DND-41 (cell line): ENCODE measurements at regions not wholly inside any gene's neighbourhood (a gene's known extent, or its start where the extent isn't known, plus 50 kb on each side); places are given as distances from the start of the nearest gene placed in this dataset.

Experiments
- ATAC-seq: fragments of 200-7000 bp; cut with Tn5 transposase; 3 replicates; pipeline ENCODE4 v1.9.1; 2021; ENCODE audit warnings: low read depth; ENCODE audit not compliant: insufficient read depth
- DNase-seq: peaks from one replicate; pipeline ENCODE4 v3.0.0-alpha.2; 2020
- H2AFZ ChIP-seq: 2 replicates; pipeline ENCODE4 v1.6.0; 2012; ENCODE audit warnings: low read depth, low read length
- H3K27ac ChIP-seq: 2 replicates; pipeline ENCODE4 v1.5.1; 2012; ENCODE audit warnings: low read length, inconsistent platforms
- H3K27me3 ChIP-seq: fragments of 200-600 bp; sonication (generic); 2 replicates; pipeline ENCODE4 v1.6.0; 2012; ENCODE audit warnings: low read length, mild to moderate bottlenecking, inconsistent platforms; ENCODE audit not compliant: insufficient read depth, poor library complexity
- H3K36me3 ChIP-seq: 2 replicates; pipeline ENCODE4 v1.5.1; 2012; ENCODE audit warnings: low read length, inconsistent platforms; ENCODE audit not compliant: insufficient read depth
- H3K4me1 ChIP-seq: 2 replicates; pipeline ENCODE4 v1.5.1; 2012; ENCODE audit warnings: mild to moderate bottlenecking, low read length; ENCODE audit not compliant: insufficient read depth
- H3K4me2 ChIP-seq: 2 replicates; pipeline ENCODE4 v1.6.0; 2012; ENCODE audit warnings: mild to moderate bottlenecking, moderate library complexity, low read length, inconsistent platforms; ENCODE audit not compliant: insufficient read depth
- H3K4me3 ChIP-seq, 2 experiments: fragments of 200-600 bp in 1 of 2; shearing (Covaris generic) in 1 of 2; 2 replicates each; pipeline ENCODE4 v1.5.1; 2012 to 2016; ENCODE audit warnings: inconsistent platforms in 2 of 2, low read length in 2 of 2, mild to moderate bottlenecking in 2 of 2, low read depth in 1 of 2, moderate library complexity in 1 of 2
- H3K79me2 ChIP-seq: 2 replicates; pipeline ENCODE4 v1.6.0; 2012; ENCODE audit warnings: low read length, inconsistent platforms; ENCODE audit not compliant: insufficient read depth
- H3K9ac ChIP-seq: 2 replicates; pipeline ENCODE4 v1.6.0; 2012; ENCODE audit warnings: low read depth, mild to moderate bottlenecking, inconsistent platforms, low read length, moderate library complexity
- H3K9me3 ChIP-seq: 2 replicates; pipeline ENCODE4 v1.5.1; 2012; ENCODE audit warnings: low read length, moderate library complexity, mild to moderate bottlenecking, inconsistent platforms; ENCODE audit not compliant: insufficient read depth, severe bottlenecking
- H4K20me1 ChIP-seq: 2 replicates; pipeline ENCODE4 v1.6.0; 2012; ENCODE audit warnings: low read length; ENCODE audit not compliant: insufficient read depth
- CTCF ChIP-seq: IDR thresholded peaks from 2 replicates; pipeline ENCODE4 v1.5.1; 2012; ENCODE audit warnings: borderline replicate concordance, low read length, moderate library complexity, mild to moderate bottlenecking; ENCODE audit not compliant: poor library complexity, severe bottlenecking; ENCODE audit errors: extremely low read depth
- EZH2 ChIP-seq: IDR thresholded peaks from 3 replicates; pipeline ENCODE4 v1.6.1; 2012; ENCODE audit warnings: borderline replicate concordance, low read depth, mild to moderate bottlenecking, moderate library complexity, low read length, inconsistent platforms; ENCODE audit not compliant: severe bottlenecking

GRCh38 chr12:75822416-75822815, 209.2 kb downstream of the PHLDA1 start:
- DNase-seq (no peak), ATAC-seq (no peak)
- no peak overlapping the region for H2AFZ ChIP-seq
- no peak overlapping the region for H3K9ac ChIP-seq
- no peaks in the 10 kb centered on the region for H3K79me2 ChIP-seq
- H3K27ac ChIP-seq, result no peak overlapping the region
- H3K9me3 ChIP-seq, result no peaks in the 10 kb centered on the region
- H3K4me1 ChIP-seq, result no peaks in the 10 kb centered on the region
- no peaks in the 10 kb centered on the region for H3K27me3 ChIP-seq
- TF ChIP-seq EZH2, result no peak
- TF ChIP-seq CTCF, result no peak
- H4K20me1 ChIP-seq, result no peaks in the 10 kb centered on the region
- H3K36me3 ChIP-seq, result no peaks in the 10 kb centered on the region
- no peak overlapping the region for H3K4me3 ChIP-seq
- no peak overlapping the region for H3K4me2 ChIP-seq

GRCh38 chr12:75820848-75821578, 210.6 kb downstream of the PHLDA1 start:
- H3K79me2 ChIP-seq, result no peaks in the 10 kb centered on the region
- H3K27ac ChIP-seq, result no peak overlapping the region
- H3K9me3 ChIP-seq, result no peaks in the 10 kb centered on the region
- H2AFZ ChIP-seq, result no peak overlapping the region
- no peak overlapping the region for H3K4me3 ChIP-seq
- ATAC-seq (no peak), DNase-seq (no peak)
- H3K36me3 ChIP-seq, result no peaks in the 10 kb centered on the region
- no peaks in the 10 kb centered on the region for H3K27me3 ChIP-seq
- no peak for TF ChIP-seq CTCF
- TF ChIP-seq EZH2, result no peak
- no peak overlapping the region for H3K9ac ChIP-seq
- H3K4me2 ChIP-seq, result no peak overlapping the region
- no peaks in the 10 kb centered on the region for H3K4me1 ChIP-seq
- H4K20me1 ChIP-seq, result no peaks in the 10 kb centered on the region

GRCh38 chr12:75820071-75820470, 211.5 kb downstream of the PHLDA1 start:
- TF ChIP-seq CTCF, result no peak
- TF ChIP-seq EZH2, result no peak
- H3K27ac ChIP-seq, result no peak overlapping the region
- H4K20me1 ChIP-seq, result no peaks in the 10 kb centered on the region
- DNase-seq, result no peak
- H3K4me2 ChIP-seq, result no peak overlapping the region
- peaks cover 3% of the 10 kb centered on the region; the same call in 1 of the 2 replicates for H3K4me1 ChIP-seq
- H3K9me3 ChIP-seq, result no peaks in the 10 kb centered on the region
- H3K27me3 ChIP-seq, result no peaks in the 10 kb centered on the region
- H3K9ac ChIP-seq, result no peak overlapping the region
- H3K36me3 ChIP-seq, result no peaks in the 10 kb centered on the region
- no peaks in the 10 kb centered on the region for H3K79me2 ChIP-seq
- no peak overlapping the region for H2AFZ ChIP-seq
- ATAC-seq, result no peak
- H3K4me3 ChIP-seq, result no peak overlapping the region
